Activated CD4-positive, alpha-beta T cell treated with anti-CD3 and anti-CD28 coated beads, Interleukin-10, Interleukin-2, amounts not matched to agents 100 ng/mL and 50 ng/mL, durations not matched to agents 16 hours and 8 hours (primary cell): ENCODE measurements at regions not wholly inside any gene's neighbourhood (a gene's known extent, or its start where the extent isn't known, plus 50 kb on each side); places are given as distances from the start of the nearest gene placed in this dataset.
"Not testable (repeated sequence)": the region's sequence is repeated elsewhere in the genome, so short reads cannot be mapped to it uniquely, and the experiment has no call there.

Source experiments
- DNase-seq: peaks from one replicate; pipeline ENCODE4 v3.0.0-alpha.2; 2020

DNA sequence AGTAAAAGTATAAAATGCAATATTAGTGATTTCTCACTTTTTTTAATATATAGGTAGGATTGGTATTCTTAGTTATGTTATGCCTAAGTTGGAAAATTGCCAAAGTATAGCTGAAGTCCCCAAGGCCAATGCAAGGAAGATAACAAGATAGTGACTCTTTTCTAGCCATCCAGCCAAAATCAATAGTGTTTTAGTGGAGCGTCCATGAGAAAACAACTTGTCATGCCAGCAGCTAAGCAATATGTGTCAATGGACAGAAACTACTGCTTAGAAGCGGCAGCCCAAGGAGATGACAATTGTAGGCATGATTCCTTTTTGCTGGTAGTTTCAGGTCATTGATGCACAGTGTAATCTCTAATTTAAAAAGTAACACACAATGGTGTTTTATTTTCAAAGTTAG is 1444.6 kb downstream of the SUCLG1 start:
- no peak for DNase-seq

GRCh38 chr2:83006961-83007360 is 1452.1 kb downstream of the SUCLG1 start:
- no peak for DNase-seq

GRCh38 chr2:83003555-83003954 is 1455.5 kb downstream of the SUCLG1 start:
- no peak for DNase-seq

- no peak for DNase-seq
Measured at GRCh38 chr2:83002706-83003105, 1456.4 kb downstream of the SUCLG1 start.

DNA sequence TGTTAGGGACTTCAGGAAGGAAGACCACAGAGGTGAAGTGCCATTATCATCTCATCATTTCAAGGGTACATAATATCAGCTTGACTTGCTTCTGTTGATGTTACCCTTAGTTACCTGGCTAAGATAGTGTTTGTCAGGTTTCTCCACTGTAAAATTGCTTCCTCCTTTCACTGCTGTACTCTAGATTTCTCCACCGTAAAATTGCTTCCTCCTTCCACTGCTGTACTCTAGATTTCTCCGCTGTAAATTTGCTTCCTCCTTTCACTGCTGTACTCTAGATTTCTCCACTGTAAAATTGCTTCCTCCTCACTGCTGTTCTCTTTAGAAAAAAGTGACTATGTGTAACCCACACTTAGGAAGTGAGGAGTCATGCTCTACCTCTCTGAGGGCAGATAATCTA is 1460.3 kb downstream of the SUCLG1 start:
- no peak for DNase-seq

DNA sequence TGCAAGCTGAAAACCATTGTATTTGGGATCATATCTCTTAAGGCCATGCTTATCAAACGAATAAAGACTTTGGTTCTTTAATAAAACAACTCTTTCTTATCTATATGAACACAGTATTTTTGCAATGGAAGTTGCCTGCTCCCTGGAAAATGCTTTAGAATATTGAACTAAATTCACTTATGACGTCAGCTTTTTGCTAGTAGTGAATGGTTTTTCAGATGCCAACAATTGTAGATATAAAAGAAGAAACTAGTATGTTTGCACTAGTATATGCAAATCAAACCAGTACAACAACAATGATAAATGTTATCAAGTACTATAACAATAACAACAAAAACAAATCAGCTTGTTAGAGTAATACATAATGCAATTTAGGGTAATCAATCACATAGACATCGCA is 1462.9 kb downstream of the SUCLG1 start:
- no peak for DNase-seq

- no peak for DNase-seq
Measured at GRCh38 chr2:82994151-82994550, 1464.9 kb downstream of the SUCLG1 start.

DNA sequence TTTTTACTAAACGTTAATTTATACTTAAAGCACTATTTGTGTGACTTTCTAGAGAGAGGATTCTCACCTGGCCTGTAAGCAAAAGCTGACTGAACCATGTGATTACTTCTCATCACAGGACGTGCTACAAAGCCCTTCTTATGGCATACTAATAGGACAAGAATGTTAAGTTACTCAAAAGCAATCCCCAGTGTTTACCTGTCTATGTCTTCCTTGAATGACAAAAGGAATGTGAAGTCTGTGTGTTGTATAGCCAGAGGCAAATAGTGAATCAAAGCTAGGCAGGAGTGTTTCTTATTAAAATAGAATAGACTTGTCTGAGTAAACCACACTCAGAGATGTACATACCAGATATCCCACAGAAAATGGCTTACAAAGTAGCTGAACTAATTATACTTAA is 1465.5 kb downstream of the SUCLG1 start:
- DNase-seq, result no peak

DNA sequence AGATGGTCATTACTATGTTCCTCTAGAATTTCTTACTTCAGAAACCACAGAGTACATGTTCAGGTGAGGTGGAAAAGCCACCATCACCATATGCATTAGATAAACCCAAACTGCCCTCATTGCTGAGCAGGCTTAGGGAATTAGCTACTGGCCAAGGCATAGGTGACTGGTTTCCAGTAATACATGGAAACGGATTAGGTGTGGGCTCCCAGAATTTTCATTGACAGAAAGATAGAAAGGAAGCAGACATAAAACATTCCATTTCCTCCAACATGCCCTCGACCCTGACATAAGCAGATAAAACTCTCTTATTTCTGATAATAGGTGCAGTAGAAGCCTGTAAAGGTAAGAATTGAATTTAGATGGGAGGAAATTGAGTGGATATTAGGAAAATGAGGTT is 1466.1 kb downstream of the SUCLG1 start:
- DNase-seq, result no peak

GRCh38 chr2:82987706-82988105 is 1471.4 kb downstream of the SUCLG1 start:
- not testable (repeated sequence) for DNase-seq

DNA sequence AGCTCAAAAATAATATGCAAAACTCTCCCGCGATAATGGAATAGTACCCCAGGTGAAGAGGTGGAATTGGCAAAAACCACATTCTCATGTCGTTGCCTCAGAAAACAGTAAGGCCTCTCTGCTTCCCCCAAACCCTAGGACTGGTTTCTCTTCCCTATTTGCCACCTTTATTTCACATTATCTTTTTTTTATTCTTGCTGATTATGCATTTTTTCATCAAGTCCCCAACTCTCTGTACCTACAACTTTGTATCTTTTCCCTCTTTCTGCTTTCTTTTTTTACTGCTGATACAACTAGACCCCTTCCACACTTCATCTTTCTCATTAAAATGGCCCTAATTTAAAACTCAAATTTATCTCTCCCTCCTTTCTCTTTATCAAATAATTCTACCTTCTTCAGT is 1472.2 kb downstream of the SUCLG1 start:
- no peak for DNase-seq

DNA sequence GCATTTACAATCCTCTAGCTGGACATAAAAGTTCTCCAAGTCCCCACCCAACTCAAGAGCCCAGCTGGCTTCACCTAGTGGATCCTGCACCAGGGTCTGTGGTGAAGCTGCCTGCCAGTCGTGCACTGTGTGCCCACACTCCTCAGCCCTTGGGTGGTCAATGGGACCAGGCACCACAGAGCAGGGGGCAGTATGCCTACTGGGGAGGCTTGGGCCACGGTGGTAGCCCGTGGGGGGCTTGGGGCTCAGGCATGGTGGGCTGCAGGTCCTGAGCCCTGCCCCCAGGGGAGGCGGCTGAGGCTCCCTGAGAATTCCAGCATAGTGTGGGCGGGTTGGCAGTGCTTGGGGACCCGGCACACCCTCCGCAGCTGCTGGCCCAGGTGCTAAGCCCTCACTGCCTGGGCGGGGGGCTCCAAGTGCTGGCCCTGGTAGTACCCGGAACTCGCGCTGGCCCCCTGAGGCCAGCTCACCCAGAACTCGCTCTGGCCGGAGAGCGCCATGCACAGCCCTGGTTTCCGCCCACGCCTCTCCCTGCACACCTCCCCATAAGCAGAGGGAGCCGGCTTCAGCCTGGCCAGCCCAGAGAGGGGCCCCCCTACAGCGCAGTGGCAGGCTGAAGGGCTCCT is 1473.4 kb downstream of the SUCLG1 start:
- no peak for DNase-seq

DNA sequence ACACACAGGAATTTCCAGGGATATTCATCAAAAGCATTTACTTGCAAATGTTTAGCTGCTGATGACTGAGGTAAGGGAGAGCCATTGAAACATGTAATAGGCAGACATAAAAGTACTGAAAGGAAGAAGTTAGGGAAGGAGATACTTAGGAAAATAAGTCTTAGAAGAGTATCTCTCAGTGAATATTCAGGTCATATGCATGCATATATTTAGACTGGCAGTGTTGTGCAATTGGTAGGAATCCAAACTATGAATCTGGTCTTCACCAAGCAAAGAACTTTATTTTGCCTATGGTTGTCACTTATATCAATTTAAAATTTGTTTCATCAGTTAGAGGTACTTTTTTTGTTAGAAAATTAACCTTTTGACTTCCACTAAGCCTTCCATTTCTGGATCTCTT is 1490.7 kb downstream of the SUCLG1 start:
- DNase-seq, result no peak

DNA sequence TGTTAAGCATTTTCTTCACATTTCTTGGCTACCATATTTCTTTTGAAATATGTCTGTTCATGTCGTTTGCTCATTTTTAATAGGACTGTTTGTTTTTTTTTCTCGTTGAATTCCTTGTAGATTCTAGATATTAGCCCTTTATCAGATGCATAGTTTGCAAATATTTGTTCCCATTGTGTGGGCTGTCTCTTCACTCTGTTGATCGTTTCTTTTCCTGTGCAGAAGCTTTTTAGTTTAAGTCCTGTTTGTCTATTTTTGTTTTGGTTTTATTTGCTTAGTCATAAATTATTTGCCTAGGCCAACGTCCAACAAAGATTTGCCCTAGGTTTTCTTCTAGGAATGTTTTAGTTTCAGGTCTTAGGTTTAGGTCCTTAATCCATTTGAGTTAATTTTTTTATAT is 1494.7 kb downstream of the SUCLG1 start:
- no peak for DNase-seq

GRCh38 chr2:82959727-82960126 is 1499.4 kb downstream of the SUCLG1 start:
- no peak for DNase-seq

- DNase-seq, result no peak
Measured at GRCh38 chr2:82954868-82955267, 1504.2 kb downstream of the SUCLG1 start.

GRCh38 chr2:82939211-82939610 is 1519.9 kb downstream of the SUCLG1 start:
- DNase-seq, result no peak

DNA sequence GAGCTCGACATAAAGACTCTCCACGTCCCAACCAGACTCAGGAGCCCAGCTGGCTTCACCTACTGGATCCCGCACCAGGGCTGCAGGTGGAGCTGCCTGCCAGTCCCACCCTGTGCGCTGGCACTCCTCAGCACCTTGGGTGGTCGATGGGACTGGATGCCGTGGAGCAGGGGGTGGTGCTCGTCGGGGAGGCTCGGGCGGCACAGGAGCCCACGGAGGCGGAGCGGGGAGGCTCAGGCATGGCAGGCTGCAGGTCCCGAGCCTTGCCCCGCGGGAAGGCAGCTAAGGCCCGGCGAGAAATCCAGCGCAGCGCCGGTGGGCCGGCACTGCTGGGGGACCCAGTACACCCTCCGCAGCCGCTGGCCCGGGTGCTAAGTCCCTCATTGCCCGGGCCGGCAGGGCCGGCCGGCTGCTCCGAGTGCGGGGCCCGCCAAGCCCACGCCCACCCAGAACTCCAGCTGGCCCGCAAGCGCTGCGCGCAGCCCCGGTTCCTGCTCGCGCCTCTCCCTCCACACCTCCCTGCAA is 1520.7 kb downstream of the SUCLG1 start:
- not testable (repeated sequence) for DNase-seq

DNA sequence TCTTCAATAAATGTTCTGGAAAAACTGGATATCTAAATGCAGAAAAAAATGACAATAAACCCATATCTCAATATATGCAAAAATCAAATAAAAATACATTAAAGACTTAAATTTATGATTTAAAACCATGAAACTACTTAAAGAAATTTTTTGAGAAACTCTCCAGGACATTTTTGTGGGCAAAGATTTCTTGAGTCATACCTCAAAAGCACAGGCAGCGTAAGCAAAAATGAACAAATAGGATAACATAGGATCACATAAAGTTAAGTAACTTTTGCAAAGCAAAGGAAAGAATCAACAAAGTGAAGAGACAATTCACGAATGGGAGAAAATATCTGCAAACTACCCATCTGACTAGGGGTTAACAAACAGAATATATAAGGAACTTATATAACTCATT is 1545.5 kb downstream of the SUCLG1 start:
- DNase-seq, result no peak

GRCh38 chr2:82896117-82896516 is 1563.0 kb downstream of the SUCLG1 start:
- DNase-seq, result no peak

DNA sequence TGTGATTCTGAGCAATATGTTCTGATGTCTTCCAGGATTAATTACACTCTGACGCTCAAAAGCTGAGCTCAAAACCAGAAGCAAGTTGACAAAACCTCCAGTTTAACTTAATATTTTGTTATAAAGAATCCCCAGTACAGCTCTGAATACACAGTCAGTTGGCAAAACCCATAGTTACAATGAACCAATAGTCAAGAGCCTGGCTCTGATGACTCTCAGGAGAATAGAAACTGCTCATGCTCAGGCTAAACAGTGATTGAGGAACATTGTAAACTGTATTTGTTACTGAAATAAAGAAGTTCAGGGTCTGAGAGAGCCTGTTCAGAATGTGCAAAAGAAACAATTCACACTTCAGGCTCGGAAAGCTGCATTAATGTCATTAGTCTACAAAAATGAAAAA is 1565.9 kb downstream of the SUCLG1 start:
- no peak for DNase-seq

GRCh38 chr2:82879803-82880202 is 1579.3 kb downstream of the SUCLG1 start:
- no peak for DNase-seq

- DNase-seq, result no peak
Measured at GRCh38 chr2:82875858-82876257, 1583.2 kb downstream of the SUCLG1 start.

DNA sequence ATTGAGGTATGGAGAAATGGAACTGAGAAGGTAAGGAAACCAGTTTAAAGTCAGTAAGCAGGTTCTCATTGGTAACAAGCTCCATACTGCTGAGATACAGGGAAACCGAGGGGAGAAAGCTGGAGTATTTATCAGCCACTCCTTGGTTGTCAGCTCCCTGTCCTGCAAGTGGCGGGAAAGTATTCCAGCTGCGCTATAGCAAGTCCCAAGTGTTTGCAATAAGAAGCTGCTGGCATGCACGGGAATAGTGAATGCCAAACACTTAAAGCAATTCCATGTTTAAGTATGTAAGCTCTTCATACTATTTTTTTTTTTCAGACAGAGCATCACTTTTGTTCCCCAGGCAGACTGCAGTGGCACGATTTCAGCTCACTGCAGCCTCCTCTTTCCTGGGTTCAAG is 1601.1 kb downstream of the SUCLG1 start:
- DNase-seq, result no peak

GRCh38 chr2:82853299-82853698 is 1605.8 kb downstream of the SUCLG1 start:
- DNase-seq, result no peak
